ENCODE measurements at regions not wholly inside any gene's neighbourhood (a gene's known extent, or its start where the extent isn't known, plus 50 kb on each side); places are given as distances from the start of the nearest gene placed in this dataset.
"Not testable (repeated sequence)": the region's sequence is repeated elsewhere in the genome, so short reads cannot be mapped to it uniquely, and the experiment has no call there.

GRCh38 chr9:82466616-82467260, 478.2 kb downstream of the SPATA31D1 start:
- 60 to 75% methylated on average over 6 to 11 of the region's 11 CpGs for WGBS, 2 experiments (ENCODE audit: insufficient coverage in 2 of 2)
- Histone ChIP-seq H3K4me3 (ENCODE audit: extremely low read depth, insufficient read depth, low read length, poor library complexity, severe bottlenecking) (no peak overlapping the region), H3K27ac (ENCODE audit: low read depth, low read length, severe bottlenecking) (no peak overlapping the region), H3K4me1 (ENCODE audit: control insufficient read depth, insufficient read depth, low read length, poor library complexity, severe bottlenecking) (no peaks in the 10 kb centered on the region), H3K9me3 (ENCODE audit: control insufficient read depth, low read length) (no peaks in the 10 kb centered on the region), H3K36me3 (ENCODE audit: control insufficient read depth, insufficient read depth, low read length) (no peaks in the 10 kb centered on the region)

- Histone ChIP-seq H3K36me3 (ENCODE audit: control insufficient read depth, insufficient read depth, low read length) (no peaks in the 10 kb centered on the region), H3K4me3 (ENCODE audit: extremely low read depth, insufficient read depth, low read length, poor library complexity, severe bottlenecking) (no peak overlapping the region), H3K9me3 (ENCODE audit: control insufficient read depth, low read length) (no peaks in the 10 kb centered on the region), H3K27ac (ENCODE audit: low read depth, low read length, severe bottlenecking) (no peak overlapping the region), H3K4me1 (ENCODE audit: control insufficient read depth, insufficient read depth, low read length, poor library complexity, severe bottlenecking) (no peaks in the 10 kb centered on the region)
- no CpG with 5 or more reads among the region's 2 CpGs for WGBS, 2 experiments (ENCODE audit: insufficient coverage in 2 of 2)
These were observed 478.9 kb downstream of the SPATA31D1 start for GRCh38 chr9:82467436-82467835.

GRCh38 chr9:82474235-82474634, 485.7 kb downstream of the SPATA31D1 start:
- Histone ChIP-seq H3K9me3 (ENCODE audit: control insufficient read depth, low read length) (no peaks in the 10 kb centered on the region), H3K27ac (ENCODE audit: low read depth, low read length, severe bottlenecking) (no peak overlapping the region), H3K36me3 (ENCODE audit: control insufficient read depth, insufficient read depth, low read length) (no peaks in the 10 kb centered on the region), H3K4me3 (ENCODE audit: extremely low read depth, insufficient read depth, low read length, poor library complexity, severe bottlenecking) (no peak overlapping the region), H3K4me1 (ENCODE audit: control insufficient read depth, insufficient read depth, low read length, poor library complexity, severe bottlenecking) (no peaks in the 10 kb centered on the region)

GRCh38 chr9:82475584-82476301, 487.2 kb downstream of the SPATA31D1 start:
- H3K9me3 ChIP-seq (ENCODE audit: control insufficient read depth, low read length): no peaks in the 10 kb centered on the region
- H3K27ac ChIP-seq (ENCODE audit: low read depth, low read length, severe bottlenecking): no peak overlapping the region
- 100% methylated on average over 1 of the region's 4 CpGs; no CpG with 5 or more reads in 1 of the 2 experiments for WGBS, 2 experiments (ENCODE audit: insufficient coverage in 2 of 2)
- H3K36me3 ChIP-seq (ENCODE audit: control insufficient read depth, insufficient read depth, low read length): no peaks in the 10 kb centered on the region
- no peak overlapping the region for H3K4me3 ChIP-seq (ENCODE audit: extremely low read depth, insufficient read depth, low read length, poor library complexity, severe bottlenecking)
- H3K4me1 ChIP-seq (ENCODE audit: control insufficient read depth, insufficient read depth, low read length, poor library complexity, severe bottlenecking): no peaks in the 10 kb centered on the region

GRCh38 chr9:82480921-82481320, 492.3 kb downstream of the SPATA31D1 start:
- no peaks in the 10 kb centered on the region for H3K4me1 ChIP-seq (ENCODE audit: control insufficient read depth, insufficient read depth, low read length, poor library complexity, severe bottlenecking)
- WGBS, 2 experiments (ENCODE audit: insufficient coverage in 2 of 2): no CpG with 5 or more reads among the region's 2 CpGs

GRCh38 chr9:82487935-82488312, 499.4 kb downstream of the SPATA31D1 start:
- WGBS, 2 experiments (ENCODE audit: insufficient coverage in 2 of 2): 91 to 100% methylated on average over 1 of the region's 2 CpGs

More at GRCh38 chr9:82480921-82481320, 492.3 kb downstream of the SPATA31D1 start:
- Histone ChIP-seq H3K36me3 (ENCODE audit: control insufficient read depth, insufficient read depth, low read length) (no peaks in the 10 kb centered on the region), H3K27ac (ENCODE audit: low read depth, low read length, severe bottlenecking) (no peak overlapping the region), H3K4me3 (ENCODE audit: extremely low read depth, insufficient read depth, low read length, poor library complexity, severe bottlenecking) (no peak overlapping the region), H3K9me3 (ENCODE audit: control insufficient read depth, low read length) (no peaks in the 10 kb centered on the region)

GRCh38 chr9:82488313-82489200, 500.0 kb downstream of the SPATA31D1 start:
- WGBS, 2 experiments (ENCODE audit: insufficient coverage in 2 of 2): 90 to 98% methylated on average over 5 to 7 of the region's 8 CpGs
- Histone ChIP-seq H3K4me1 (ENCODE audit: control insufficient read depth, insufficient read depth, low read length, poor library complexity, severe bottlenecking) (no peaks in the 10 kb centered on the region), H3K36me3 (ENCODE audit: control insufficient read depth, insufficient read depth, low read length) (no peaks in the 10 kb centered on the region), H3K27ac (ENCODE audit: low read depth, low read length, severe bottlenecking) (peak overlapping the region; percentile 42), H3K4me3 (ENCODE audit: extremely low read depth, insufficient read depth, low read length, poor library complexity, severe bottlenecking) (no peak overlapping the region), H3K9me3 (ENCODE audit: control insufficient read depth, low read length) (no peaks in the 10 kb centered on the region)

More at GRCh38 chr9:82487935-82488312, 499.4 kb downstream of the SPATA31D1 start:
- Histone ChIP-seq H3K9me3 (ENCODE audit: control insufficient read depth, low read length) (no peaks in the 10 kb centered on the region), H3K27ac (ENCODE audit: low read depth, low read length, severe bottlenecking) (no peak overlapping the region), H3K4me3 (ENCODE audit: extremely low read depth, insufficient read depth, low read length, poor library complexity, severe bottlenecking) (no peak overlapping the region), H3K36me3 (ENCODE audit: control insufficient read depth, insufficient read depth, low read length) (no peaks in the 10 kb centered on the region), H3K4me1 (ENCODE audit: control insufficient read depth, insufficient read depth, low read length, poor library complexity, severe bottlenecking) (no peaks in the 10 kb centered on the region)

- Histone ChIP-seq H3K4me3 (ENCODE audit: extremely low read depth, insufficient read depth, low read length, poor library complexity, severe bottlenecking) (no peak overlapping the region), H3K4me1 (ENCODE audit: control insufficient read depth, insufficient read depth, low read length, poor library complexity, severe bottlenecking) (no peaks in the 10 kb centered on the region), H3K27ac (ENCODE audit: low read depth, low read length, severe bottlenecking) (peak overlapping the region; percentile 42), H3K36me3 (ENCODE audit: control insufficient read depth, insufficient read depth, low read length) (no peaks in the 10 kb centered on the region), H3K9me3 (ENCODE audit: control insufficient read depth, low read length) (no peaks in the 10 kb centered on the region)
- WGBS, 2 experiments (ENCODE audit: insufficient coverage in 2 of 2): 77 to 100% methylated on average over 1 to 2 of the region's 5 CpGs
These were observed 500.7 kb downstream of the SPATA31D1 start for GRCh38 chr9:82489201-82489821.

- Histone ChIP-seq H3K4me3 (ENCODE audit: extremely low read depth, insufficient read depth, low read length, poor library complexity, severe bottlenecking) (no peak overlapping the region), H3K4me1 (ENCODE audit: control insufficient read depth, insufficient read depth, low read length, poor library complexity, severe bottlenecking) (no peaks in the 10 kb centered on the region), H3K9me3 (ENCODE audit: control insufficient read depth, low read length) (no peaks in the 10 kb centered on the region), H3K36me3 (ENCODE audit: control insufficient read depth, insufficient read depth, low read length) (no peaks in the 10 kb centered on the region), H3K27ac (ENCODE audit: low read depth, low read length, severe bottlenecking) (no peak overlapping the region)
- WGBS, 2 experiments (ENCODE audit: insufficient coverage in 2 of 2): 57% methylated on average over 2 of the region's 4 CpGs; no CpG with 5 or more reads in 1 of the 2 experiments
These were observed 501.5 kb downstream of the SPATA31D1 start for GRCh38 chr9:82490019-82490499.

- 69 to 100% methylated on average over 2 of the region's 5 CpGs for WGBS, 2 experiments (ENCODE audit: insufficient coverage in 2 of 2)
- H3K4me1 ChIP-seq (ENCODE audit: control insufficient read depth, insufficient read depth, low read length, poor library complexity, severe bottlenecking); H3K9me3 ChIP-seq (ENCODE audit: control insufficient read depth, low read length); H3K27ac ChIP-seq (ENCODE audit: low read depth, low read length, severe bottlenecking); H3K4me3 ChIP-seq (ENCODE audit: extremely low read depth, insufficient read depth, low read length, poor library complexity, severe bottlenecking); H3K36me3 ChIP-seq (ENCODE audit: control insufficient read depth, insufficient read depth, low read length): not testable (repeated sequence)
These were observed 502.2 kb downstream of the SPATA31D1 start for GRCh38 chr9:82490821-82491220.

All from mesodermal cell (in vitro differentiated cells).